ENCODE measurements at regions not wholly inside any gene's neighbourhood (a gene's known extent, or its start where the extent isn't known, plus 50 kb on each side); places are given as distances from the start of the nearest gene placed in this dataset.

GRCh38 chr13:50115695-50116094, 100.5 kb downstream of the KCNRG start (continued):
- TF ChIP-seq POU6F1 (CRISPR knock-in tag; IDR thresholded peaks at IDR 0.05; ENCODE audit: borderline replicate concordance, low read depth), result no peak
- no peak for TF ChIP-seq TCF4 (CRISPR knock-in tag; IDR thresholded peaks at IDR 0.05; ENCODE audit: borderline replicate concordance)

- TF ChIP-seq ZC3H10 (CRISPR knock-in tag; IDR thresholded peaks at IDR 0.05) (no peak), ISL1 (CRISPR knock-in tag; IDR thresholded peaks at IDR 0.05) (peak; percentile 36; the same call in 1 of the 2 replicates)
- ATAC-seq, result peak; percentile 74
These were observed 101.3 kb downstream of the KCNRG start for GRCh38 chr13:50116430-50116973.

GRCh38 chr13:50119591-50119990, 104.3 kb downstream of the KCNRG start:
- 0 out of 2 replicates have a peak, but pooled peaks have one; percentile 11 for TF ChIP-seq ZFP3 (CRISPR knock-in tag; IDR thresholded peaks at IDR 0.05)
- no peak for TF ChIP-seq BACH2 (CRISPR knock-in tag; IDR thresholded peaks at IDR 0.05; ENCODE audit: borderline replicate concordance)
- no peak for ATAC-seq

GRCh38 chr13:50122455-50122854, 107.2 kb downstream of the KCNRG start:
- no peak for ATAC-seq
- no peak for TF ChIP-seq RARB (CRISPR knock-in tag; IDR thresholded peaks at IDR 0.05)
- no peak for TF ChIP-seq ISL1 (CRISPR knock-in tag; IDR thresholded peaks at IDR 0.05)
- TF ChIP-seq ZFP30 (CRISPR knock-in tag; IDR thresholded peaks at IDR 0.05), result no peak
- no peak for TF ChIP-seq CSRNP3 (CRISPR knock-in tag; IDR thresholded peaks at IDR 0.05)
- TF ChIP-seq TCF4 (CRISPR knock-in tag; IDR thresholded peaks at IDR 0.05; ENCODE audit: borderline replicate concordance), result no peak
- no peak for TF ChIP-seq PATZ1 (CRISPR knock-in tag; IDR thresholded peaks at IDR 0.05; ENCODE audit: borderline replicate concordance)

- TF ChIP-seq SNAI2 (CRISPR knock-in tag; IDR thresholded peaks at IDR 0.05), result no peak
- no peak for TF ChIP-seq ARNTL (CRISPR knock-in tag; IDR thresholded peaks at IDR 0.05; ENCODE audit: borderline replicate concordance, low read depth)
- no peak for TF ChIP-seq PATZ1 (CRISPR knock-in tag; IDR thresholded peaks at IDR 0.05; ENCODE audit: borderline replicate concordance)
- TF ChIP-seq CSDC2 (CRISPR knock-in tag; IDR thresholded peaks at IDR 0.05), result no peak
- no peak for TF ChIP-seq ZNF8 (CRISPR knock-in tag; IDR thresholded peaks at IDR 0.05)
- no peak for TF ChIP-seq OSR1 (CRISPR knock-in tag; IDR thresholded peaks at IDR 0.05)
- TF ChIP-seq ISL1 (CRISPR knock-in tag; IDR thresholded peaks at IDR 0.05), result no peak
- TF ChIP-seq ZNF565 (CRISPR knock-in tag; conservative IDR thresholded peaks at IDR 0.05; ENCODE audit: low read depth), result no peak
- TF ChIP-seq POU6F1 (CRISPR knock-in tag; IDR thresholded peaks at IDR 0.05; ENCODE audit: borderline replicate concordance, low read depth), result no peak
- no peak for TF ChIP-seq TCF4 (CRISPR knock-in tag; IDR thresholded peaks at IDR 0.05; ENCODE audit: borderline replicate concordance)
- no peak for TF ChIP-seq TOX (CRISPR knock-in tag; IDR thresholded peaks at IDR 0.05; ENCODE audit: borderline replicate concordance)
- TF ChIP-seq CSRNP3 (CRISPR knock-in tag; IDR thresholded peaks at IDR 0.05), result no peak
- no peak for TF ChIP-seq ZC3H10 (CRISPR knock-in tag; IDR thresholded peaks at IDR 0.05)
- TF ChIP-seq ZFP3 (CRISPR knock-in tag; IDR thresholded peaks at IDR 0.05), result no peak
- no peak for TF ChIP-seq PPARA (CRISPR knock-in tag; IDR thresholded peaks at IDR 0.05; ENCODE audit: borderline replicate concordance)
- TF ChIP-seq CREB5 (CRISPR knock-in tag; IDR thresholded peaks at IDR 0.05; ENCODE audit: low read depth), result no peak
- no peak for TF ChIP-seq ZNF70 (CRISPR knock-in tag; IDR thresholded peaks at IDR 0.05)
- ATAC-seq, result no peak
These were observed 107.8 kb downstream of the KCNRG start for GRCh38 chr13:50123002-50123401.

Data from SK-N-SH treated with all-trans-retinoic acid at 6 μM for 48 hours (cell line).